ENCODE measurements at regions not wholly inside any gene's neighbourhood (a gene's known extent, or its start where the extent isn't known, plus 50 kb on each side); places are given as distances from the start of the nearest gene placed in this dataset.

DNA sequence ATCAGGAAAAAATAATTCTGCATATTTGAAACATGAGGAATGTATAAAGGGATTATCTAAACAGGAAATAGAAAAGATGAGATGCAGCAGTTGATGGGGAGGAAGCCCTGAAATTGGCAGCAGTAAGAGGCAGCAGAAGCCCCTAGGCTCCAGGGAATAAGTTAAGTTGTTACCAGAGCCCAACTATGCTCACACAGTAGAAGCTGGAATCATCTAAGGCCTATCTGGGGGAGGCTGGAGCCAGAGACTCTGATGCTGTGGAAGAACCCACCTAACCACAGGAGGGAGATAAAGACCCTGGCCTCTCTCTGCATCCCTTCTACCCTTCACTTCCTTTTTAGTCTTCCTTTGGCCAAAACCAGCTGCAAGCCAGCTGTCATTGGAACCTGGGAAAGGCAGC lies 519.7 kb downstream of the DIPK2A start:
- TF ChIP-seq, protein P1, sequence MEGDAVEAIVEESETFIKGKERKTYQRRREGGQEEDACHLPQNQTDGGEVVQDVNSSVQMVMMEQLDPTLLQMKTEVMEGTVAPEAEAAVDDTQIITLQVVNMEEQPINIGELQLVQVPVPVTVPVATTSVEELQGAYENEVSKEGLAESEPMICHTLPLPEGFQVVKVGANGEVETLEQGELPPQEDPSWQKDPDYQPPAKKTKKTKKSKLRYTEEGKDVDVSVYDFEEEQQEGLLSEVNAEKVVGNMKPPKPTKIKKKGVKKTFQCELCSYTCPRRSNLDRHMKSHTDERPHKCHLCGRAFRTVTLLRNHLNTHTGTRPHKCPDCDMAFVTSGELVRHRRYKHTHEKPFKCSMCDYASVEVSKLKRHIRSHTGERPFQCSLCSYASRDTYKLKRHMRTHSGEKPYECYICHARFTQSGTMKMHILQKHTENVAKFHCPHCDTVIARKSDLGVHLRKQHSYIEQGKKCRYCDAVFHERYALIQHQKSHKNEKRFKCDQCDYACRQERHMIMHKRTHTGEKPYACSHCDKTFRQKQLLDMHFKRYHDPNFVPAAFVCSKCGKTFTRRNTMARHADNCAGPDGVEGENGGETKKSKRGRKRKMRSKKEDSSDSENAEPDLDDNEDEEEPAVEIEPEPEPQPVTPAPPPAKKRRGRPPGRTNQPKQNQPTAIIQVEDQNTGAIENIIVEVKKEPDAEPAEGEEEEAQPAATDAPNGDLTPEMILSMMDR (IDR thresholded peaks at IDR 0.05), result no peak
- TF ChIP-seq POLR2A (IDR thresholded peaks at IDR 0.05), result no peak
